ENCODE measurements at regions not wholly inside any gene's neighbourhood (a gene's known extent, or its start where the extent isn't known, plus 50 kb on each side); places are given as distances from the start of the nearest gene placed in this dataset.
"Not testable (repeated sequence)": the region's sequence is repeated elsewhere in the genome, so short reads cannot be mapped to it uniquely, and the experiment has no call there.

- ATAC-seq (replicated peaks) (no peak), DNase-seq (no peak)
- no peak overlapping the region for H3K27ac Mint-ChIP-seq
- H3K4me3 Mint-ChIP-seq = no peak overlapping the region
- H3K9me3 Mint-ChIP-seq = no peaks in the 10 kb centered on the region
- H3K27me3 Mint-ChIP-seq = no peaks in the 10 kb centered on the region
- H3K36me3 Mint-ChIP-seq = no peaks in the 10 kb centered on the region
- H3K4me1 Mint-ChIP-seq = no peaks in the 10 kb centered on the region
Measured at GRCh38 chr4:23034731-23035130, 342.0 kb downstream of the GBA3 start.

GRCh38 chr4:23033796-23034195 lies 341.1 kb downstream of the GBA3 start:
- ATAC-seq (replicated peaks) (no peak), DNase-seq (no peak)
- Mint-ChIP-seq H3K27ac (no peak overlapping the region), H3K4me3 (no peak overlapping the region), H3K36me3 (no peaks in the 10 kb centered on the region), H3K9me3 (no peaks in the 10 kb centered on the region), H3K27me3 (no peaks in the 10 kb centered on the region), H3K4me1 (no peaks in the 10 kb centered on the region)

- no peaks in the 10 kb centered on the region for H3K36me3 Mint-ChIP-seq
Measured at GRCh38 chr4:23028875-23029274, 336.1 kb downstream of the GBA3 start.

GRCh38 chr4:23023666-23024065 lies 330.9 kb downstream of the GBA3 start:
- Mint-ChIP-seq H3K4me3 (no peak overlapping the region), H3K4me1 (no peaks in the 10 kb centered on the region), H3K27ac (no peak overlapping the region), H3K27me3 (no peaks in the 10 kb centered on the region), H3K36me3 (no peaks in the 10 kb centered on the region), H3K9me3 (peaks cover 0 to 5% of the 10 kb centered on the region in 2 donors)
- ATAC-seq (replicated peaks) (no peak), DNase-seq (no peak)

More at GRCh38 chr4:23028875-23029274, 336.1 kb downstream of the GBA3 start:
- no peak for DNase-seq
- no peaks in the 10 kb centered on the region for H3K27me3 Mint-ChIP-seq
- no peak overlapping the region for H3K27ac Mint-ChIP-seq
- ATAC-seq (replicated peaks) = no peak
- H3K4me1 Mint-ChIP-seq = no peaks in the 10 kb centered on the region
- peaks cover 0 to 2% of the 10 kb centered on the region in 2 donors for H3K9me3 Mint-ChIP-seq
- H3K4me3 Mint-ChIP-seq = no peak overlapping the region

GRCh38 chr4:23023121-23023520 lies 330.4 kb downstream of the GBA3 start:
- no peak for DNase-seq
- no peak for ATAC-seq (replicated peaks)

GRCh38 chr4:23022032-23022431 lies 329.3 kb downstream of the GBA3 start:
- Mint-ChIP-seq H3K9me3 (peaks cover 0 to 5% of the 10 kb centered on the region in 2 donors), H3K4me1 (no peaks in the 10 kb centered on the region), H3K36me3 (no peaks in the 10 kb centered on the region), H3K27me3 (no peaks in the 10 kb centered on the region), H3K27ac (no peak overlapping the region), H3K4me3 (no peak overlapping the region)
- DNase-seq (no peak), ATAC-seq (replicated peaks) (no peak)

More at GRCh38 chr4:23023121-23023520, 330.4 kb downstream of the GBA3 start:
- H3K36me3 Mint-ChIP-seq = no peaks in the 10 kb centered on the region
- H3K27ac Mint-ChIP-seq = no peak overlapping the region
- H3K4me3 Mint-ChIP-seq = no peak overlapping the region
- no peaks in the 10 kb centered on the region for H3K27me3 Mint-ChIP-seq
- H3K4me1 Mint-ChIP-seq = no peaks in the 10 kb centered on the region
- peaks cover 0 to 5% of the 10 kb centered on the region in 2 donors for H3K9me3 Mint-ChIP-seq

- ATAC-seq (replicated peaks) = no peak
- Mint-ChIP-seq H3K4me1 (no peaks in the 10 kb centered on the region), H3K27me3 (no peaks in the 10 kb centered on the region), H3K9me3 (peaks cover 0 to 3% of the 10 kb centered on the region in 2 donors), H3K4me3 (no peak overlapping the region), H3K27ac (no peak overlapping the region), H3K36me3 (no peaks in the 10 kb centered on the region)
- DNase-seq = no peak
Measured at GRCh38 chr4:23021040-23021439, 328.3 kb downstream of the GBA3 start.

- not testable (repeated sequence) for DNase-seq; H3K27ac Mint-ChIP-seq; H3K4me3 Mint-ChIP-seq; H3K27me3 Mint-ChIP-seq; H3K36me3 Mint-ChIP-seq; ATAC-seq (replicated peaks); H3K9me3 Mint-ChIP-seq; H3K4me1 Mint-ChIP-seq
Measured at GRCh38 chr4:23020399-23020798, 327.7 kb downstream of the GBA3 start.

GRCh38 chr4:23016981-23017380 lies 324.2 kb downstream of the GBA3 start:
- H3K4me1 Mint-ChIP-seq = no peaks in the 10 kb centered on the region
- H3K4me3 Mint-ChIP-seq = no peak overlapping the region
- H3K27ac Mint-ChIP-seq = no peak overlapping the region
- DNase-seq (no peak), ATAC-seq (replicated peaks) (no peak)
- peaks cover 0 to 3% of the 10 kb centered on the region in 2 donors for H3K9me3 Mint-ChIP-seq
- H3K27me3 Mint-ChIP-seq = no peaks in the 10 kb centered on the region
- H3K36me3 Mint-ChIP-seq = no peaks in the 10 kb centered on the region

- Mint-ChIP-seq H3K4me3 (no peak overlapping the region), H3K27ac (no peak overlapping the region), H3K27me3 (no peaks in the 10 kb centered on the region), H3K36me3 (no peaks in the 10 kb centered on the region), H3K9me3 (peaks cover 0 to 3% of the 10 kb centered on the region in 2 donors), H3K4me1 (no peaks in the 10 kb centered on the region)
- ATAC-seq (replicated peaks) = no peak
- DNase-seq = no peak
Measured at GRCh38 chr4:23015821-23016220, 323.1 kb downstream of the GBA3 start.

GRCh38 chr4:23009093-23009492 lies 316.4 kb downstream of the GBA3 start:
- Mint-ChIP-seq H3K9me3 (no peaks in the 10 kb centered on the region), H3K27ac (no peak overlapping the region), H3K4me1 (no peaks in the 10 kb centered on the region), H3K27me3 (no peaks in the 10 kb centered on the region), H3K36me3 (no peaks in the 10 kb centered on the region), H3K4me3 (no peak overlapping the region)
- no peak for ATAC-seq (replicated peaks)
- DNase-seq = no peak

- no peak overlapping the region for H3K4me3 Mint-ChIP-seq
- H3K36me3 Mint-ChIP-seq = no peaks in the 10 kb centered on the region
- H3K4me1 Mint-ChIP-seq = no peaks in the 10 kb centered on the region
- H3K27me3 Mint-ChIP-seq = no peaks in the 10 kb centered on the region
- no peak overlapping the region for H3K27ac Mint-ChIP-seq
- ATAC-seq (replicated peaks) (no peak), DNase-seq (no peak)
- no peaks in the 10 kb centered on the region for H3K9me3 Mint-ChIP-seq
Measured at GRCh38 chr4:23006756-23007155, 314.0 kb downstream of the GBA3 start.

- Mint-ChIP-seq H3K27ac (no peak overlapping the region), H3K27me3 (no peaks in the 10 kb centered on the region), H3K9me3 (no peaks in the 10 kb centered on the region), H3K4me3 (no peak overlapping the region), H3K4me1 (no peaks in the 10 kb centered on the region), H3K36me3 (no peaks in the 10 kb centered on the region)
- ATAC-seq (replicated peaks) = no peak
- no peak for DNase-seq
Measured at GRCh38 chr4:23005691-23006090, 313.0 kb downstream of the GBA3 start.

- H3K9me3 Mint-ChIP-seq = peaks cover 0 to 3% of the 10 kb centered on the region in 2 donors
- no peaks in the 10 kb centered on the region for H3K27me3 Mint-ChIP-seq
- DNase-seq (no peak), ATAC-seq (replicated peaks) (no peak)
- no peak overlapping the region for H3K27ac Mint-ChIP-seq
- H3K4me3 Mint-ChIP-seq = no peak overlapping the region
- H3K36me3 Mint-ChIP-seq = no peaks in the 10 kb centered on the region
- no peaks in the 10 kb centered on the region for H3K4me1 Mint-ChIP-seq
Measured at GRCh38 chr4:23001478-23001877, 308.7 kb downstream of the GBA3 start.

- peaks cover 0 to 3% of the 10 kb centered on the region in 2 donors for H3K9me3 Mint-ChIP-seq
- no peaks in the 10 kb centered on the region for H3K27me3 Mint-ChIP-seq
- no peak for DNase-seq
- ATAC-seq (replicated peaks) = no peak
- no peak overlapping the region for H3K27ac Mint-ChIP-seq
- no peaks in the 10 kb centered on the region for H3K36me3 Mint-ChIP-seq
- no peaks in the 10 kb centered on the region for H3K4me1 Mint-ChIP-seq
- no peak overlapping the region for H3K4me3 Mint-ChIP-seq
Measured at GRCh38 chr4:22999419-22999818, 306.7 kb downstream of the GBA3 start.

Data from stimulated activated naive B cell treated with anti-CD40 and anti-IgM and Interleukin-4, amounts not matched to agents 10 μg/mL and 1 μg/mL and 100 μg/mL, for 72 hours (primary cell).